Activated T-cell treated with anti-CD3 and anti-CD28 coated beads for 48 hours (primary cell): ENCODE measurements at regions not wholly inside any gene's neighbourhood (a gene's known extent, or its start where the extent isn't known, plus 50 kb on each side); places are given as distances from the start of the nearest gene placed in this dataset.

Source experiments
- DNase-seq: peaks from one replicate; pipeline ENCODE4 v3.0.0-alpha.2; 2020; ENCODE audit warnings: low read depth

GRCh38 chr7:132666774-132667172 is 90.5 kb upstream of the PLXNA4 start:
- no peak for DNase-seq

GRCh38 chr7:132666071-132666773 is 90.0 kb upstream of the PLXNA4 start:
- DNase-seq, result no peak

- DNase-seq, result no peak
Observed at GRCh38 chr7:132656846-132657776, 80.8 kb upstream of the PLXNA4 start.

GRCh38 chr7:132656341-132656740 is 80.1 kb upstream of the PLXNA4 start:
- no peak for DNase-seq

GRCh38 chr7:132655131-132655727 is 79.0 kb upstream of the PLXNA4 start:
- peak; percentile 34 for DNase-seq

- DNase-seq, result no peak
Observed at GRCh38 chr7:132654150-132654549, 77.9 kb upstream of the PLXNA4 start.

GRCh38 chr7:132653366-132653930 is 77.2 kb upstream of the PLXNA4 start:
- DNase-seq, result no peak

GRCh38 chr7:132652507-132652906 is 76.2 kb upstream of the PLXNA4 start:
- DNase-seq, result no peak

- no peak for DNase-seq
Observed at GRCh38 chr7:132650498-132650897, 74.2 kb upstream of the PLXNA4 start.

- DNase-seq, result no peak
Observed at GRCh38 chr7:132647311-132647710, 71.0 kb upstream of the PLXNA4 start.

GRCh38 chr7:132646052-132646451 is 69.8 kb upstream of the PLXNA4 start:
- DNase-seq, result no peak

- DNase-seq, result no peak
Observed at GRCh38 chr7:132643302-132643701, 67.0 kb upstream of the PLXNA4 start.

- DNase-seq, result no peak
Observed at GRCh38 chr7:132641238-132641637, 65.0 kb upstream of the PLXNA4 start.

GRCh38 chr7:132639983-132640382 is 63.7 kb upstream of the PLXNA4 start:
- DNase-seq, result no peak

GRCh38 chr7:132638000-132638399 is 61.7 kb upstream of the PLXNA4 start:
- DNase-seq, result no peak

GRCh38 chr7:132636581-132636980 is 60.3 kb upstream of the PLXNA4 start:
- DNase-seq, result no peak

- no peak for DNase-seq
Observed at GRCh38 chr7:132635127-132635526, 58.9 kb upstream of the PLXNA4 start.

- DNase-seq, result no peak
Observed at GRCh38 chr7:132630834-132631233, 54.6 kb upstream of the PLXNA4 start.
